ENCODE measurements at regions not wholly inside any gene's neighbourhood (a gene's known extent, or its start where the extent isn't known, plus 50 kb on each side); places are given as distances from the start of the nearest gene placed in this dataset.

GRCh38 chr13:44044547-44045179 is 165.0 kb downstream of the LACC1 start:
- H3K27ac ChIP-seq = no peak overlapping the region
- TF ChIP-seq EP300 (IDR thresholded peaks at IDR 0.05) (no peak), CTCF (IDR thresholded peaks at IDR 0.05) (no peak), POLR2A (IDR thresholded peaks at IDR 0.05) (no peak)
- H3K27me3 ChIP-seq = no peaks in the 10 kb centered on the region

GRCh38 chr13:44045180-44045562 is 165.5 kb downstream of the LACC1 start:
- Histone ChIP-seq H3K36me3 (no peaks in the 10 kb centered on the region), H3K27ac (no peak overlapping the region), H3K4me1 (no peaks in the 10 kb centered on the region), H3K27me3 (no peaks in the 10 kb centered on the region), H3K4me3 (no peak overlapping the region), H3K9me3 (no peaks in the 10 kb centered on the region)
- TF ChIP-seq CTCF (IDR thresholded peaks at IDR 0.05) = no peak
- TF ChIP-seq EP300 (IDR thresholded peaks at IDR 0.05) = no peak
- TF ChIP-seq POLR2A (IDR thresholded peaks at IDR 0.05) = no peak
- no peak for DNase-seq (ENCODE audit: low spot score in 2 of 2)
- 61 to 73% methylated on average over 3 of the region's 3 CpGs for WGBS, 2 donors

More at GRCh38 chr13:44044547-44045179, 165.0 kb downstream of the LACC1 start:
- Histone ChIP-seq H3K9me3 (no peaks in the 10 kb centered on the region), H3K36me3 (no peaks in the 10 kb centered on the region), H3K4me3 (no peak overlapping the region), H3K4me1 (no peaks in the 10 kb centered on the region)
- no peak for DNase-seq (ENCODE audit: low spot score in 2 of 2)
- WGBS, 2 donors = 78 to 83% methylated on average over 6 of the region's 6 CpGs

GRCh38 chr13:44046428-44046827 is 166.7 kb downstream of the LACC1 start:
- DNase-seq (ENCODE audit: low spot score in 2 of 2) = no peak
- Histone ChIP-seq H3K27me3 (no peaks in the 10 kb centered on the region), H3K9me3 (no peaks in the 10 kb centered on the region), H3K4me1 (peaks cover 0 to 8% (median 0%) of the 10 kb centered on the region in 4 donors), H3K27ac (no peak overlapping the region), H3K4me3 (no peak overlapping the region), H3K36me3 (no peaks in the 10 kb centered on the region)
- no peak for TF ChIP-seq EP300 (IDR thresholded peaks at IDR 0.05)
- no peak for TF ChIP-seq CTCF (IDR thresholded peaks at IDR 0.05)
- TF ChIP-seq POLR2A (IDR thresholded peaks at IDR 0.05) = no peak
- WGBS, 2 donors = 76 to 82% methylated on average over 5 of the region's 5 CpGs

- H3K9me3 ChIP-seq = no peaks in the 10 kb centered on the region
- H3K4me3 ChIP-seq = no peak overlapping the region
- H3K4me1 ChIP-seq = peaks cover 0 to 17% (median under 1%) of the 10 kb centered on the region in 4 donors
- no peak for DNase-seq (ENCODE audit: low spot score in 2 of 2)
- TF ChIP-seq CTCF (IDR thresholded peaks at IDR 0.05) = no peak
- no peak for TF ChIP-seq POLR2A (IDR thresholded peaks at IDR 0.05)
- no peak for TF ChIP-seq EP300 (IDR thresholded peaks at IDR 0.05)
- no peak overlapping the region for H3K27ac ChIP-seq
- no peaks in the 10 kb centered on the region for H3K36me3 ChIP-seq
- H3K27me3 ChIP-seq = no peaks in the 10 kb centered on the region
- 79 to 90% methylated on average over 3 of the region's 3 CpGs for WGBS, 2 donors
Observed at GRCh38 chr13:44048326-44048725, 168.6 kb downstream of the LACC1 start.

GRCh38 chr13:44049081-44049945 is 169.6 kb downstream of the LACC1 start:
- Histone ChIP-seq H3K4me3 (no peak overlapping the region), H3K27me3 (no peaks in the 10 kb centered on the region), H3K27ac (no peak overlapping the region), H3K4me1 (peaks cover 0 to 24% (median 2%) of the 10 kb centered on the region in 4 donors), H3K9me3 (no peaks in the 10 kb centered on the region), H3K36me3 (no peaks in the 10 kb centered on the region)
- DNase-seq (ENCODE audit: low spot score in 2 of 2) = no peak
- no peak for TF ChIP-seq POLR2A (IDR thresholded peaks at IDR 0.05)
- no peak for TF ChIP-seq CTCF (IDR thresholded peaks at IDR 0.05)
- TF ChIP-seq EP300 (IDR thresholded peaks at IDR 0.05) = no peak
- WGBS, 2 donors = 49 to 68% methylated on average over 3 of the region's 3 CpGs

Measured in tibial nerve (tissue), 4 donors.